GM12873 (cell line): ENCODE measurements at regions not wholly inside any gene's neighbourhood (a gene's known extent, or its start where the extent isn't known, plus 50 kb on each side); places are given as distances from the start of the nearest gene placed in this dataset.

Experiments
- CTCF ChIP-seq: IDR thresholded peaks from 2 replicates; pipeline ENCODE4 v1.5.1; 2012; ENCODE audit warnings: low read depth, mild to moderate bottlenecking, moderate library complexity, low read length, control low read depth; ENCODE audit not compliant: insufficient read depth; ENCODE audit errors: missing control alignments

- TF ChIP-seq CTCF = no peak
These were observed 957.3 kb downstream of the XPNPEP1 start for GRCh38 chr10:108966005-108966404.

GRCh38 chr10:108962172-108962571 lies 961.1 kb downstream of the XPNPEP1 start:
- no peak for TF ChIP-seq CTCF

GRCh38 chr10:108957681-108958080 lies 965.6 kb downstream of the XPNPEP1 start:
- no peak for TF ChIP-seq CTCF

- no peak for TF ChIP-seq CTCF
These were observed 967.2 kb downstream of the XPNPEP1 start for GRCh38 chr10:108956149-108956548.

- TF ChIP-seq CTCF = no peak
These were observed 1010.0 kb downstream of the XPNPEP1 start for GRCh38 chr10:108913300-108913699.

GRCh38 chr10:108911814-108912541 lies 1011.3 kb downstream of the XPNPEP1 start:
- TF ChIP-seq CTCF = peak; percentile 54

GRCh38 chr10:108908096-108908495 lies 1015.2 kb downstream of the XPNPEP1 start:
- TF ChIP-seq CTCF = no peak
